GM23338 (cell line): ENCODE measurements at regions not wholly inside any gene's neighbourhood (a gene's known extent, or its start where the extent isn't known, plus 50 kb on each side); places are given as distances from the start of the nearest gene placed in this dataset.

Experiments
- ATAC-seq: fragments of 200-7000 bp; cut with Tn5 transposase; 3 replicates; pipeline ENCODE4 v1.9.1; 2020
- DNase-seq: peaks from one replicate; pipeline ENCODE4 v3.0.0-alpha.2; 2015; ENCODE audit warnings: low spot score
- H2AFZ ChIP-seq: fragments of 200-600 bp; sonication (generic); 2 replicates; pipeline ENCODE4 v1.8.0; 2016; ENCODE audit warnings: antibody characterized with exemption, mild to moderate bottlenecking, moderate library complexity
- H3F3A ChIP-seq: fragments of 200-600 bp; sonication (generic); replicated peaks from 2 replicates; pipeline ENCODE4 v1.8.0; 2017; ENCODE audit warnings: antibody characterized with exemption, mixed run types, low read depth
- H3K27ac ChIP-seq: fragments of 200-600 bp; sonication (generic); 2 replicates; pipeline ENCODE4 v1.6.1; 2016; ENCODE audit warnings: low read depth
- H3K27me3 ChIP-seq: fragments of 200-600 bp; sonication (generic); 2 replicates; pipeline ENCODE4 v1.8.0; 2016; ENCODE audit warnings: mild to moderate bottlenecking, mixed run types, moderate library complexity; ENCODE audit not compliant: insufficient read depth
- H3K36me3 ChIP-seq: fragments of 200-600 bp; sonication (generic); 2 replicates; pipeline ENCODE4 v1.8.0; 2016; ENCODE audit warnings: mild to moderate bottlenecking; ENCODE audit not compliant: insufficient read depth
- H3K4me1 ChIP-seq: fragments of 200-600 bp; sonication (generic); 2 replicates; pipeline ENCODE4 v1.8.0; 2016; ENCODE audit warnings: mild to moderate bottlenecking, moderate library complexity; ENCODE audit not compliant: insufficient read depth
- H3K4me2 ChIP-seq: fragments of 200-600 bp; sonication (generic); 2 replicates; pipeline ENCODE4 v1.7.1; 2017; ENCODE audit warnings: mixed run types
- H3K4me3 ChIP-seq: fragments of 200-600 bp; sonication (generic); 2 replicates; pipeline ENCODE4 v1.6.1; 2016; ENCODE audit warnings: mixed run types
- H3K79me2 ChIP-seq: fragments of 200-600 bp; sonication (generic); replicated peaks from 2 replicates; pipeline ENCODE4 v1.8.0; 2017; ENCODE audit warnings: mild to moderate bottlenecking; ENCODE audit not compliant: insufficient read depth
- H3K9me2 ChIP-seq: fragments of 200-600 bp; sonication (generic); 2 replicates; pipeline ENCODE4 v1.8.0; 2017; ENCODE audit not compliant: insufficient read depth
- H4K20me1 ChIP-seq: fragments of 200-600 bp; sonication (generic); replicated peaks from 2 replicates; pipeline ENCODE4 v1.8.0; 2017; ENCODE audit warnings: mild to moderate bottlenecking; ENCODE audit not compliant: insufficient read depth
- H3K27ac Mint-ChIP-seq: 2 replicates; pipeline ENCODE4 v1.8.0; 2020; ENCODE audit warnings: inconsistent platforms, mild to moderate bottlenecking, moderate library complexity, mixed read lengths
- H3K27me3 Mint-ChIP-seq: 3 replicates; pipeline ENCODE4 v1.8.0; 2022; ENCODE audit warnings: low read depth, mild to moderate bottlenecking, moderate library complexity, mixed read lengths, inconsistent platforms; ENCODE audit not compliant: insufficient read depth, poor library complexity
- H3K36me3 Mint-ChIP-seq: 3 replicates; pipeline ENCODE4 v1.8.0; 2021; ENCODE audit warnings: low read depth, mild to moderate bottlenecking, inconsistent platforms, moderate library complexity, mixed read lengths
- H3K4me1 Mint-ChIP-seq: 3 replicates; pipeline ENCODE4 v1.8.0; 2020; ENCODE audit warnings: mild to moderate bottlenecking, inconsistent platforms, mixed read lengths
- H3K4me3 Mint-ChIP-seq: 3 replicates; pipeline ENCODE4 v1.8.0; 2021; ENCODE audit warnings: moderate library complexity, mild to moderate bottlenecking, inconsistent platforms, mixed read lengths
- H3K9me3 Mint-ChIP-seq: 3 replicates; pipeline ENCODE4 v1.8.0; 2020; ENCODE audit warnings: moderate library complexity, mild to moderate bottlenecking, inconsistent platforms, mixed read lengths
- CREB1 ChIP-seq: fragments of 250-450 bp; sonication (Bioruptor Pico); IDR thresholded peaks from 2 replicates; pipeline ENCODE4 v1.5.0; 2020; ENCODE audit warnings: low read depth, mild to moderate bottlenecking, moderate library complexity
- EZH2 ChIP-seq: fragments of 200-600 bp; sonication (generic); IDR thresholded peaks from one replicate; pipeline ENCODE4 v1.8.0; 2017; ENCODE audit warnings: antibody characterized with exemption, mild to moderate bottlenecking, low read depth; ENCODE audit not compliant: unreplicated experiment
- NANOG ChIP-seq: IDR thresholded peaks from 2 replicates; pipeline ENCODE4 v1.6.1; 2016; ENCODE audit warnings: antibody characterized with exemption, borderline replicate concordance
- POLR2AphosphoS5 ChIP-seq: IDR thresholded peaks from 2 replicates; pipeline ENCODE4 v1.6.1; 2016; ENCODE audit warnings: antibody characterized with exemption, low read depth
- STAT1 ChIP-seq: IDR thresholded peaks from one replicate; pipeline ENCODE4 v1.6.1; 2016; ENCODE audit warnings: antibody characterized with exemption; ENCODE audit not compliant: unreplicated experiment
- ZNF331 ChIP-seq: fragments of 250-450 bp; sonication (Bioruptor Pico); IDR thresholded peaks from 2 replicates; pipeline ENCODE4 v1.5.0; 2020; ENCODE audit warnings: low read depth, mild to moderate bottlenecking, moderate library complexity
- TF ChIP-seq, protein P1 (sequence below), 2 experiments: fragments of 200-600 bp in 1 of 2; sonication (generic) in 1 of 2; conservative IDR thresholded peaks; 2 replicates each; pipeline versions ENCODE4 v1.5.1 to v1.6.1; 2016 to 2017; ENCODE audit warnings: antibody characterized with exemption in 2 of 2, low read depth in 2 of 2, mild to moderate bottlenecking in 2 of 2, moderate library complexity in 1 of 2
- TF ChIP-seq, protein P2 (sequence below): IDR thresholded peaks from 2 replicates; pipeline ENCODE4 v1.6.1; 2016; ENCODE audit warnings: antibody characterized with exemption
- TF ChIP-seq, protein P3 (sequence below): IDR thresholded peaks from one replicate; pipeline ENCODE4 v1.6.1; 2018; ENCODE audit warnings: antibody characterized with exemption; ENCODE audit not compliant: unreplicated experiment

DNA sequence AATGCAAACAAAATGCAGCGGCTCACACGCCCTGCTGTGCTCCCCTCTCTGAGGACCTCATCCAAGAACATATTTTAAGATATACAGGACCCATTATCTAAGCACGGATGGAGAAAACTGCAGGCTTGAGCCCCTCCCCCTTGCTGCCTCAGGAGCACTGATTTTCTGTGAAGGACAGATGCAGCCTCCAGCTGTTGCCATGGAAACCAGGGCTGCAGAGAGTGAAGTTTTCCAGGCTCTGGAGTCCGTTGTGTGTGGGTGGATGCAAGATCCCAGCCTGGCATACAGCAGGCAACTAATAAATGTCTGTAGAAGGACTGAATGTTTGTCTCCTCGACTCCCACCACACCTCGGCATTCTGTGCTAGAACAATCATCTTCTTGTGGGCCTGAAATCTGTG, 105.6 kb upstream of the PEG3 start:
- H3F3A ChIP-seq = no peaks in the 10 kb centered on the region
- no peaks in the 10 kb centered on the region for H3K9me2 ChIP-seq
- Mint-ChIP-seq H3K36me3 (peaks cover 52% of the 10 kb centered on the region), H3K27me3 (no peaks in the 10 kb centered on the region), H3K27ac (no peak overlapping the region), H3K4me1 (no peaks in the 10 kb centered on the region), H3K4me3 (no peak overlapping the region), H3K9me3 (peaks cover 78% of the 10 kb centered on the region)
- TF ChIP-seq, protein P1, sequence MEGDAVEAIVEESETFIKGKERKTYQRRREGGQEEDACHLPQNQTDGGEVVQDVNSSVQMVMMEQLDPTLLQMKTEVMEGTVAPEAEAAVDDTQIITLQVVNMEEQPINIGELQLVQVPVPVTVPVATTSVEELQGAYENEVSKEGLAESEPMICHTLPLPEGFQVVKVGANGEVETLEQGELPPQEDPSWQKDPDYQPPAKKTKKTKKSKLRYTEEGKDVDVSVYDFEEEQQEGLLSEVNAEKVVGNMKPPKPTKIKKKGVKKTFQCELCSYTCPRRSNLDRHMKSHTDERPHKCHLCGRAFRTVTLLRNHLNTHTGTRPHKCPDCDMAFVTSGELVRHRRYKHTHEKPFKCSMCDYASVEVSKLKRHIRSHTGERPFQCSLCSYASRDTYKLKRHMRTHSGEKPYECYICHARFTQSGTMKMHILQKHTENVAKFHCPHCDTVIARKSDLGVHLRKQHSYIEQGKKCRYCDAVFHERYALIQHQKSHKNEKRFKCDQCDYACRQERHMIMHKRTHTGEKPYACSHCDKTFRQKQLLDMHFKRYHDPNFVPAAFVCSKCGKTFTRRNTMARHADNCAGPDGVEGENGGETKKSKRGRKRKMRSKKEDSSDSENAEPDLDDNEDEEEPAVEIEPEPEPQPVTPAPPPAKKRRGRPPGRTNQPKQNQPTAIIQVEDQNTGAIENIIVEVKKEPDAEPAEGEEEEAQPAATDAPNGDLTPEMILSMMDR (conservative IDR thresholded peaks at IDR 0.05; ENCODE audit: low read depth in 2 of 2) = no peak
- TF ChIP-seq CREB1 (CRISPR knock-in tag) (no peak), POLR2AphosphoS5 (no peak), STAT1 (no peak), EZH2 (no peak), ZNF331 (no peak)
- TF ChIP-seq, protein P2, sequence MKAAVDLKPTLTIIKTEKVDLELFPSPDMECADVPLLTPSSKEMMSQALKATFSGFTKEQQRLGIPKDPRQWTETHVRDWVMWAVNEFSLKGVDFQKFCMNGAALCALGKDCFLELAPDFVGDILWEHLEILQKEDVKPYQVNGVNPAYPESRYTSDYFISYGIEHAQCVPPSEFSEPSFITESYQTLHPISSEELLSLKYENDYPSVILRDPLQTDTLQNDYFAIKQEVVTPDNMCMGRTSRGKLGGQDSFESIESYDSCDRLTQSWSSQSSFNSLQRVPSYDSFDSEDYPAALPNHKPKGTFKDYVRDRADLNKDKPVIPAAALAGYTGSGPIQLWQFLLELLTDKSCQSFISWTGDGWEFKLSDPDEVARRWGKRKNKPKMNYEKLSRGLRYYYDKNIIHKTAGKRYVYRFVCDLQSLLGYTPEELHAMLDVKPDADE = no peak
- DNase-seq = no peak
- no peak overlapping the region for H2AFZ ChIP-seq
- no peaks in the 10 kb centered on the region for H4K20me1 ChIP-seq
- no peak overlapping the region for H3K27ac ChIP-seq
- no peak overlapping the region for H3K4me2 ChIP-seq
- H3K4me1 ChIP-seq = no peaks in the 10 kb centered on the region
- no peaks in the 10 kb centered on the region for H3K36me3 ChIP-seq
- ATAC-seq = no peak
- no peaks in the 10 kb centered on the region for H3K27me3 ChIP-seq
- no peaks in the 10 kb centered on the region for H3K79me2 ChIP-seq
- H3K4me3 ChIP-seq = no peak overlapping the region

DNA sequence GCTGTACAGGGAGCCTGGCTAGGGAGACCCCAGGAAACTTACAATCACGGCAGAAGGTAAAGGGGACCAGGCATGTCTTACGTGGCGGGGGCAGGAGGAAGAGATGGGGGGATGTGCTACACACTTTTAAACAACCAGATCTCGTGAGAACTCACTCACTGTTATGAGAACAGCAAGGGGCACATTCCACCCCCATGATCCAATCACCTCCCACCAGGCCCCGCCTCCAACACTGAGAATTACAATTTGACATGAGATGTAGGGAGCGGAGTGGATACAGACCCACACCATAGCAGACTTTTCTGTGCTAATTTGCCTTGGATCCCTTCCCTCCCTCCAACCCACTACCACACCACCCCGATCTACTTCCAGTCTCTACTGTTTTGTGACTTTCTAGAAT, 106.7 kb upstream of the PEG3 start:
- Histone ChIP-seq H3K27me3 (no peaks in the 10 kb centered on the region), H3K9me2 (no peaks in the 10 kb centered on the region), H3K27ac (no peak overlapping the region), H2AFZ (no peak overlapping the region), H4K20me1 (no peaks in the 10 kb centered on the region), H3K4me2 (no peak overlapping the region), H3K36me3 (no peaks in the 10 kb centered on the region), H3K4me3 (no peak overlapping the region), H3F3A (no peaks in the 10 kb centered on the region), H3K79me2 (no peaks in the 10 kb centered on the region), H3K4me1 (no peaks in the 10 kb centered on the region)
- Mint-ChIP-seq H3K36me3 (peaks cover 51% of the 10 kb centered on the region), H3K4me1 (no peaks in the 10 kb centered on the region), H3K4me3 (no peak overlapping the region), H3K9me3 (peaks cover 88% of the 10 kb centered on the region), H3K27me3 (no peaks in the 10 kb centered on the region), H3K27ac (no peak overlapping the region)
- DNase-seq (no peak), ATAC-seq (no peak)
- TF ChIP-seq STAT1 (no peak), POLR2AphosphoS5 (no peak), NANOG (no peak), EZH2 (no peak), CREB1 (CRISPR knock-in tag) (no peak)
- TF ChIP-seq, protein P3, sequence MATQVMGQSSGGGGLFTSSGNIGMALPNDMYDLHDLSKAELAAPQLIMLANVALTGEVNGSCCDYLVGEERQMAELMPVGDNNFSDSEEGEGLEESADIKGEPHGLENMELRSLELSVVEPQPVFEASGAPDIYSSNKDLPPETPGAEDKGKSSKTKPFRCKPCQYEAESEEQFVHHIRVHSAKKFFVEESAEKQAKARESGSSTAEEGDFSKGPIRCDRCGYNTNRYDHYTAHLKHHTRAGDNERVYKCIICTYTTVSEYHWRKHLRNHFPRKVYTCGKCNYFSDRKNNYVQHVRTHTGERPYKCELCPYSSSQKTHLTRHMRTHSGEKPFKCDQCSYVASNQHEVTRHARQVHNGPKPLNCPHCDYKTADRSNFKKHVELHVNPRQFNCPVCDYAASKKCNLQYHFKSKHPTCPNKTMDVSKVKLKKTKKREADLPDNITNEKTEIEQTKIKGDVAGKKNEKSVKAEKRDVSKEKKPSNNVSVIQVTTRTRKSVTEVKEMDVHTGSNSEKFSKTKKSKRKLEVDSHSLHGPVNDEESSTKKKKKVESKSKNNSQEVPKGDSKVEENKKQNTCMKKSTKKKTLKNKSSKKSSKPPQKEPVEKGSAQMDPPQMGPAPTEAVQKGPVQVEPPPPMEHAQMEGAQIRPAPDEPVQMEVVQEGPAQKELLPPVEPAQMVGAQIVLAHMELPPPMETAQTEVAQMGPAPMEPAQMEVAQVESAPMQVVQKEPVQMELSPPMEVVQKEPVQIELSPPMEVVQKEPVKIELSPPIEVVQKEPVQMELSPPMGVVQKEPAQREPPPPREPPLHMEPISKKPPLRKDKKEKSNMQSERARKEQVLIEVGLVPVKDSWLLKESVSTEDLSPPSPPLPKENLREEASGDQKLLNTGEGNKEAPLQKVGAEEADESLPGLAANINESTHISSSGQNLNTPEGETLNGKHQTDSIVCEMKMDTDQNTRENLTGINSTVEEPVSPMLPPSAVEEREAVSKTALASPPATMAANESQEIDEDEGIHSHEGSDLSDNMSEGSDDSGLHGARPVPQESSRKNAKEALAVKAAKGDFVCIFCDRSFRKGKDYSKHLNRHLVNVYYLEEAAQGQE = no peak
- TF ChIP-seq, protein P2 = no peak
